Left lung (tissue), 4 donors: ENCODE measurements at regions not wholly inside any gene's neighbourhood (a gene's known extent, or its start where the extent isn't known, plus 50 kb on each side); places are given as distances from the start of the nearest gene placed in this dataset.
"Not testable (repeated sequence)": the region's sequence is repeated elsewhere in the genome, so short reads cannot be mapped to it uniquely, and the experiment has no call there.

ENCODE experiments used
- ATAC-seq: fragments of 200-7000 bp; cut with Tn5 transposase; one replicate; pipeline ENCODE4 v1.9.1; 2020; ENCODE audit warnings: moderate library complexity
- DNase-seq, 4 donors: peaks; one replicate each; pipeline ENCODE4 v3.0.0-alpha.2; 2013 to 2020
- H3K27ac ChIP-seq, 2 donors: fragments of 200-600 bp; sonication (generic) in 1 of 2; one replicate each; pipeline versions ENCODE4 v1.5.0 to v1.8.0; 2020 to 2021
- H3K27me3 ChIP-seq, 2 donors: fragments of 200-600 bp; sonication (generic) in 1 of 2; one replicate each; pipeline versions ENCODE4 v1.5.0 to v1.8.0; 2020 to 2021
- H3K36me3 ChIP-seq, 2 donors: fragments of 200-600 bp; sonication (generic) in 1 of 2; one replicate each; pipeline versions ENCODE4 v1.5.0 to v1.8.0; 2020 to 2021
- H3K4me1 ChIP-seq, 2 donors: fragments of 200-600 bp; one replicate each; pipeline ENCODE4 v1.8.0; 2021
- H3K4me3 ChIP-seq, 2 donors: fragments of 200-600 bp; sonication (generic) in 1 of 2; one replicate each; pipeline versions ENCODE4 v1.5.0 to v1.8.0; 2020 to 2021; ENCODE audit warnings: mild to moderate bottlenecking in 1 of 2
- H3K9me3 ChIP-seq, 2 donors: fragments of 200-600 bp; sonication (generic) in 1 of 2; one replicate each; pipeline versions ENCODE4 v1.5.0 to v1.8.0; 2020 to 2021
- intact Hi-C, 2 donors: fragments of 100-400 bp; cut with DNase I; formaldehyde crosslinking; loops; one replicate each; pipeline versions ENCODE4 v1.11.2 to v1.14.2; 2022
- TF ChIP-seq, protein P1 (sequence below), 2 donors: fragments of 200-600 bp; sonication (generic) in 1 of 2; IDR thresholded peaks; one replicate each; pipeline versions ENCODE4 v1.5.0 to v1.8.0; 2021; ENCODE audit warnings: antibody characterized with exemption in 2 of 2
- donor health status: DM: no; HTN: yes; CAD: no.
- donor health status: DM: no; HTN: no; CAD: no.

GRCh38 chr9:102178811-102179210 lies 440.4 kb upstream of the GRIN3A start:
- DNase-seq, result no peak
- intact Hi-C loops, result no loop called here
- no peaks in the 10 kb centered on the region for H3K36me3 ChIP-seq
- no peak for ATAC-seq
- H3K4me1 ChIP-seq, result no peaks in the 10 kb centered on the region
- TF ChIP-seq, protein P1, sequence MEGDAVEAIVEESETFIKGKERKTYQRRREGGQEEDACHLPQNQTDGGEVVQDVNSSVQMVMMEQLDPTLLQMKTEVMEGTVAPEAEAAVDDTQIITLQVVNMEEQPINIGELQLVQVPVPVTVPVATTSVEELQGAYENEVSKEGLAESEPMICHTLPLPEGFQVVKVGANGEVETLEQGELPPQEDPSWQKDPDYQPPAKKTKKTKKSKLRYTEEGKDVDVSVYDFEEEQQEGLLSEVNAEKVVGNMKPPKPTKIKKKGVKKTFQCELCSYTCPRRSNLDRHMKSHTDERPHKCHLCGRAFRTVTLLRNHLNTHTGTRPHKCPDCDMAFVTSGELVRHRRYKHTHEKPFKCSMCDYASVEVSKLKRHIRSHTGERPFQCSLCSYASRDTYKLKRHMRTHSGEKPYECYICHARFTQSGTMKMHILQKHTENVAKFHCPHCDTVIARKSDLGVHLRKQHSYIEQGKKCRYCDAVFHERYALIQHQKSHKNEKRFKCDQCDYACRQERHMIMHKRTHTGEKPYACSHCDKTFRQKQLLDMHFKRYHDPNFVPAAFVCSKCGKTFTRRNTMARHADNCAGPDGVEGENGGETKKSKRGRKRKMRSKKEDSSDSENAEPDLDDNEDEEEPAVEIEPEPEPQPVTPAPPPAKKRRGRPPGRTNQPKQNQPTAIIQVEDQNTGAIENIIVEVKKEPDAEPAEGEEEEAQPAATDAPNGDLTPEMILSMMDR (IDR thresholded peaks at IDR 0.05), result no peak
- no peaks in the 10 kb centered on the region for H3K27me3 ChIP-seq
- H3K4me3 ChIP-seq, result no peak overlapping the region
- peaks cover 0 to 31% of the 10 kb centered on the region in 2 donors for H3K9me3 ChIP-seq
- H3K27ac ChIP-seq, result no peak overlapping the region

GRCh38 chr9:102174202-102174601 lies 435.8 kb upstream of the GRIN3A start:
- H3K27me3 ChIP-seq, H3K4me3 ChIP-seq, H3K36me3 ChIP-seq, intact Hi-C loops, H3K4me1 ChIP-seq, ATAC-seq, H3K27ac ChIP-seq: not testable (repeated sequence)
- peak in 1 of 4 donors; percentile 37 for DNase-seq
- peaks cover 0 to 43% of the 10 kb centered on the region in 2 donors for H3K9me3 ChIP-seq

GRCh38 chr9:102164247-102164646 lies 425.8 kb upstream of the GRIN3A start:
- Histone ChIP-seq H3K27ac (no peak overlapping the region), H3K36me3 (no peaks in the 10 kb centered on the region), H3K9me3 (no peaks in the 10 kb centered on the region), H3K4me1 (no peaks in the 10 kb centered on the region), H3K27me3 (no peaks in the 10 kb centered on the region), H3K4me3 (no peak overlapping the region)
- intact Hi-C loops, result no loop called here
- DNase-seq (no peak), ATAC-seq (no peak)
- TF ChIP-seq, protein P1 (IDR thresholded peaks at IDR 0.05), result no peak

GRCh38 chr9:102153081-102153480 lies 414.6 kb upstream of the GRIN3A start:
- intact Hi-C loops, H3K4me3 ChIP-seq, H3K4me1 ChIP-seq, H3K27me3 ChIP-seq, H3K27ac ChIP-seq, H3K36me3 ChIP-seq, ATAC-seq, DNase-seq: not testable (repeated sequence)
- H3K9me3 ChIP-seq, result peaks cover 0 to 44% of the 10 kb centered on the region in 2 donors

GRCh38 chr9:102135768-102136167 lies 397.3 kb upstream of the GRIN3A start:
- H3K4me1 ChIP-seq, result no peaks in the 10 kb centered on the region
- no peak for DNase-seq
- H3K27ac ChIP-seq, result no peak overlapping the region
- H3K9me3 ChIP-seq, result peaks cover 0 to 10% of the 10 kb centered on the region in 2 donors
- no peak for ATAC-seq
- H3K4me3 ChIP-seq, result no peak overlapping the region
- TF ChIP-seq, protein P1 (IDR thresholded peaks at IDR 0.05), result no peak
- H3K27me3 ChIP-seq, result no peaks in the 10 kb centered on the region
- no peaks in the 10 kb centered on the region for H3K36me3 ChIP-seq
- intact Hi-C loops, result no loop called here

DNA sequence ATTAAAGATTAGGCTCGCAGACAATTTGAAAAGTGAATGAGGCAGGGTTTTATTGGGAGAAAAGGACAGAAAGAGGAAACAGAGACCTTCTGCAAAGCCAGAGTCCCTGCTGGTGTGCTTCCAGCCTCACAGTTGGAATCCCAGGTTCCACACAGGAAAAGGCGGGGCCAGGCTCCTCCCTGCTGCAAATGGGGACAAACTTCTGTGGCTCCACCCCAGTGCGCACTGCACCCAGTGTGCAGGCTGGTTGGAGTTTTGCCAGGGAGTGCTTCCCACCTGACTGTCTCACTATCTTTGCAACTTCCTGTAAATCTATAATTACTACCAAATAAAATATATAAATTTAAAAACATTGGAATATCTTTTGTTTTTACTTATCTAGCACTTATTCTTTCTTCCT lies 386.0 kb upstream of the GRIN3A start:
- intact Hi-C loops, result no loop called here
- ATAC-seq (no peak), DNase-seq (no peak)
- TF ChIP-seq, protein P1 (IDR thresholded peaks at IDR 0.05), result no peak
- no peaks in the 10 kb centered on the region for H3K4me1 ChIP-seq
- H3K4me3 ChIP-seq, result no peak overlapping the region
- H3K36me3 ChIP-seq, result no peaks in the 10 kb centered on the region
- no peaks in the 10 kb centered on the region for H3K27me3 ChIP-seq
- H3K9me3 ChIP-seq, result peaks cover 0 to 12% of the 10 kb centered on the region in 2 donors
- no peak overlapping the region for H3K27ac ChIP-seq
